ENCODE measurements at regions not wholly inside any gene's neighbourhood (a gene's known extent, or its start where the extent isn't known, plus 50 kb on each side); places are given as distances from the start of the nearest gene placed in this dataset.

DNA sequence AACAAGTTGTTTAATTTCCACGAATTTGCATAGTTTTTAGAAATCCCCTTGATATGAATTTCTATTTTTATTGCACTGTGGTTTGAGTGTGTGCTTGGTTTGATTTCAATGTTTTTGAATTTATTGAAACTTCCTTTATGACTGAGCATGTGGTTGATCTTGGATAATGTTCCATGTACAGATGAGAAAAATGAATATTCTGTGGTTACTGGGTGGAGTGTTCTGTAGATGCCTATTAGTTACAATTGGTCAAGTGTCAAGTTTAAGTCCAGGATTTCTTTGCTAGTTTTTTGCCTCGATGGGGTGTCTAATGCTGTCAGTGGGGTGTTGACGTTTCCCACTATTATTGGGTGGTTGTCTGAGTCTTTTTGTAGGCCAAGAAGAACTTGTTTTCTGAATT lies 319.5 kb upstream of the ACTBL2 start:
- no peak for TF ChIP-seq POLR2A (IDR thresholded peaks at IDR 0.05)
- TF ChIP-seq, protein P1, sequence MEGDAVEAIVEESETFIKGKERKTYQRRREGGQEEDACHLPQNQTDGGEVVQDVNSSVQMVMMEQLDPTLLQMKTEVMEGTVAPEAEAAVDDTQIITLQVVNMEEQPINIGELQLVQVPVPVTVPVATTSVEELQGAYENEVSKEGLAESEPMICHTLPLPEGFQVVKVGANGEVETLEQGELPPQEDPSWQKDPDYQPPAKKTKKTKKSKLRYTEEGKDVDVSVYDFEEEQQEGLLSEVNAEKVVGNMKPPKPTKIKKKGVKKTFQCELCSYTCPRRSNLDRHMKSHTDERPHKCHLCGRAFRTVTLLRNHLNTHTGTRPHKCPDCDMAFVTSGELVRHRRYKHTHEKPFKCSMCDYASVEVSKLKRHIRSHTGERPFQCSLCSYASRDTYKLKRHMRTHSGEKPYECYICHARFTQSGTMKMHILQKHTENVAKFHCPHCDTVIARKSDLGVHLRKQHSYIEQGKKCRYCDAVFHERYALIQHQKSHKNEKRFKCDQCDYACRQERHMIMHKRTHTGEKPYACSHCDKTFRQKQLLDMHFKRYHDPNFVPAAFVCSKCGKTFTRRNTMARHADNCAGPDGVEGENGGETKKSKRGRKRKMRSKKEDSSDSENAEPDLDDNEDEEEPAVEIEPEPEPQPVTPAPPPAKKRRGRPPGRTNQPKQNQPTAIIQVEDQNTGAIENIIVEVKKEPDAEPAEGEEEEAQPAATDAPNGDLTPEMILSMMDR (IDR thresholded peaks at IDR 0.05), result no peak
- no peak for TF ChIP-seq POLR2AphosphoS5 (IDR thresholded peaks at IDR 0.05)
- no peak for TF ChIP-seq EP300 (IDR thresholded peaks at IDR 0.05)
